HL-60 (cell line): ENCODE measurements at regions not wholly inside any gene's neighbourhood (a gene's known extent, or its start where the extent isn't known, plus 50 kb on each side); places are given as distances from the start of the nearest gene placed in this dataset.
"Not testable (repeated sequence)": the region's sequence is repeated elsewhere in the genome, so short reads cannot be mapped to it uniquely, and the experiment has no call there.

Source experiments
- DNase-seq, 2 experiments: peaks; one replicate each; pipeline ENCODE4 v3.0.0-alpha.2; 2010 to 2020; ENCODE audit warnings: low read depth in 1 of 2, low spot score in 1 of 2
- H3K27ac ChIP-seq: fragments of 250-450 bp; sonication (Bioruptor Pico); replicated peaks from 2 replicates; pipeline ENCODE4 v1.5.1; 2020; ENCODE audit warnings: mild to moderate bottlenecking, moderate library complexity
- H3K27me3 ChIP-seq: fragments of 250-450 bp; sonication (Bioruptor Pico); 2 replicates; pipeline ENCODE4 v1.5.1; 2021; ENCODE audit warnings: mild to moderate bottlenecking, moderate library complexity; ENCODE audit not compliant: insufficient read depth, poor library complexity, severe bottlenecking
- H3K4me3 ChIP-seq: replicated peaks from 2 replicates; pipeline ENCODE4 v1.5.1; 2011; ENCODE audit warnings: mild to moderate bottlenecking, control low read depth, low read length; ENCODE audit not compliant: insufficient read depth
- CTCF ChIP-seq: IDR thresholded peaks from one replicate; pipeline ENCODE4 v1.5.1; 2011; ENCODE audit warnings: low read length, control low read depth, inconsistent platforms; ENCODE audit not compliant: insufficient read depth
- GABPA ChIP-seq: IDR thresholded peaks from 2 replicates; pipeline ENCODE4 v1.6.1; 2012; ENCODE audit warnings: low read depth
- POLR2AphosphoS5 ChIP-seq: IDR thresholded peaks from 2 replicates; pipeline ENCODE4 v1.6.1; 2012; ENCODE audit warnings: low read depth
- REST ChIP-seq: IDR thresholded peaks from 2 replicates; pipeline ENCODE4 v1.6.1; 2012; ENCODE audit warnings: low read depth; ENCODE audit not compliant: insufficient replicate concordance
- SPI1 ChIP-seq: IDR thresholded peaks from 2 replicates; pipeline ENCODE4 v1.6.1; 2012; ENCODE audit warnings: low read depth, mild to moderate bottlenecking, borderline replicate concordance

GRCh38 chr11:122584670-122585069 lies 70.9 kb upstream of the UBASH3B start:
- TF ChIP-seq SPI1 (no peak), CTCF (no peak), GABPA (no peak), REST (no peak), POLR2AphosphoS5 (no peak)
- DNase-seq, result no peak
- H3K27me3 ChIP-seq, result no peaks in the 10 kb centered on the region
- no peak overlapping the region for H3K4me3 ChIP-seq
- no peak overlapping the region for H3K27ac ChIP-seq

DNA sequence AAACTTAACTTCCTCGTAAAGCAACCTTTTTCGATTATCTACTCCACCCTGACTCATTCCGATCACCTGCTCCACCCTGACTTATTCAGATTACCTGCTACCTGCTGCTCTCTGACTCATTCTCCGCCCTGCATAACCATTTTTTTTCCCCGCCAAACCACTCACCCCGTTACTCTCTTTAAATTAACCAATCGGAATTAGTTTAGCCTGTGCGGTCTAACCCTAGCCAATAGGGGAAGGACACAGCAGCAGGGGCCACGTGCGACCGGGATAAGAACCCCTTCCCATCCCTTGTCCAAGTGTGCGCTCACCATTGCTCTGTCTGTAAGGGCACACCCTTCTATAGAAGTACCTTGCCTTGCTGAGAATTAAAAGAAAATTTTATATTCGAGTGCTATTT lies 75.5 kb upstream of the UBASH3B start:
- H3K27ac ChIP-seq, H3K27me3 ChIP-seq, H3K4me3 ChIP-seq, DNase-seq: not testable (repeated sequence)

DNA sequence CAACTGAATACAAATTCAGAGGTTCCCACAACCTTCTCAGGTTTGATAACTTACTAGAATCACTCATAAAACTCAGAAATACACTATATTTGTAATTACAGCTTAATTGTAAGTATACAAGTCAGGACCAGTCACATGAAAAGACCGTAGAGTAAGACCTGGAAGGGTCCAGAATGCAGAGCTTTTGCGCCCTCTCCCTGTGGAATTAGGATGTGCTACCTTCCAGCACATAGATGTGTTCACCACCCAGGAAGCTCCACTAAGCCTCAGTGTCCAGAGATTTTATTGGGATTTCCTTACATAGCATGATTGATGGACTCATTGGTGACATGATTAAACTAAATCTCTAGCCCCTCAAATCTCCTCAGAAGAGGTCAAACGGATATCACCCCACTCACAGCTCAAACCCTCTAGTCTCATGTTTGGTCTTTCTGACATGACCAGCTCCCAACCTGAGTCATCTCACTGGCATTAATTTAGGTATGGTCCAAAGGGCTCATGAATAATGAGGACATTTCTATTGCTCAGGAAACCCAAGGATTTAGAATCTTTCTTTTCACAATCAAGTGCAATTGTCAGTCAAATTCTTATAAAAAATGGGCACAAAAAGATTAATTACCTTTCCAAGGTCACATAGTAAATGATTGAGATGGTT lies 77.2 kb upstream of the UBASH3B start:
- Histone ChIP-seq H3K4me3 (no peak overlapping the region), H3K27me3 (no peaks in the 10 kb centered on the region), H3K27ac (no peak overlapping the region)
- TF ChIP-seq SPI1 (no peak), REST (no peak), POLR2AphosphoS5 (no peak), CTCF (no peak), GABPA (no peak)
- no peak for DNase-seq

DNA sequence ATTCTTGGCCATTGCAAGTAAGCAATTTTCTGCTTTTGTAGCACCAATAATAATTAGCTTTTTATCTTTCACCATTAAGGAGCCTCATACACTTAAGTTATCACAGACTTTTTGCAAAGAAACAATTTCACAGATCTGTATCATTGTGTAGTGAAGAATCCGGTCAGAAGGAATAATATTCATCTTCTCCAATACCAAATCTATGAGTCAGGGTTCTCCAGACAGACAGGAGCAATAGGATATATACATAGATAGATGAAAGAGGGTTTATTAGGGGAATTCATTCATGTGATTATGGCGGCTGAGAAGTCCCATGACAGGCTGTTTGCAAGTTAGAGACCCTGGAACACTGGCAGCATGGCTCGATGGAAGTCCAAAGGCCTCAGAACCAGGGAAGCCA lies 82.9 kb upstream of the UBASH3B start:
- Histone ChIP-seq H3K27me3 (no peaks in the 10 kb centered on the region), H3K27ac (no peak overlapping the region), H3K4me3 (no peak overlapping the region)
- no peak for TF ChIP-seq CTCF
- TF ChIP-seq POLR2AphosphoS5, result no peak
- TF ChIP-seq REST, result no peak
- no peak for TF ChIP-seq SPI1
- no peak for TF ChIP-seq GABPA
- DNase-seq, result no peak
